Spleen (tissue), 11 donors: ENCODE measurements at regions not wholly inside any gene's neighbourhood (a gene's known extent, or its start where the extent isn't known, plus 50 kb on each side); places are given as distances from the start of the nearest gene placed in this dataset.

Experiments used
- DNase-seq: peaks from one replicate; pipeline ENCODE4 v3.0.0-alpha.2; 2020
- H3K27ac ChIP-seq, 8 donors: fragments of 200-600 bp; sonication (generic) in 7 of 8; 1 replicate in 4 of 8; 2 replicates in 4 of 8; pipeline versions ENCODE4 v1.5.0 to v1.8.0; 2016 to 2021; ENCODE audit warnings: inconsistent platforms in 4 of 8, mild to moderate bottlenecking in 4 of 8, moderate library complexity in 1 of 8
- H3K27me3 ChIP-seq, 7 donors: fragments of 200-600 bp; sonication (generic) in 6 of 7; replicated peaks in 1 of 7; 1 replicate in 4 of 7; 2 replicates in 3 of 7; pipeline versions ENCODE4 v1.5.0 to v1.8.0; 2016 to 2021; ENCODE audit warnings: inconsistent platforms in 3 of 7, mild to moderate bottlenecking in 1 of 7
- H3K36me3 ChIP-seq, 6 donors: fragments of 200-600 bp; sonication (generic) in 5 of 6; 1 replicate in 4 of 6; 2 replicates in 2 of 6; pipeline versions ENCODE4 v1.5.0 to v1.8.0; 2016 to 2021; ENCODE audit warnings: inconsistent platforms in 2 of 6
- H3K4me1 ChIP-seq, 6 donors: fragments of 200-600 bp; sonication (generic) in 5 of 6; 1 replicate in 3 of 6; 2 replicates in 3 of 6; pipeline versions ENCODE4 v1.5.0 to v1.8.0; 2016 to 2021; ENCODE audit warnings: inconsistent platforms in 3 of 6
- H3K4me3 ChIP-seq, 8 donors: fragments of 200-600 bp; sonication (generic) in 7 of 8; 1 replicate in 4 of 8; 2 replicates in 4 of 8; pipeline versions ENCODE4 v1.5.0 to v1.8.0; 2016 to 2021; ENCODE audit warnings: inconsistent platforms in 4 of 8, mild to moderate bottlenecking in 4 of 8, moderate library complexity in 2 of 8
- H3K9me3 ChIP-seq, 8 donors: fragments of 200-600 bp; sonication (generic) in 7 of 8; 1 replicate in 4 of 8; 2 replicates in 4 of 8; pipeline versions ENCODE4 v1.5.0 to v1.8.0; 2016 to 2021; ENCODE audit warnings: inconsistent platforms in 4 of 8
- CTCF ChIP-seq, 11 experiments: fragments of 200-600 bp in 7 of 11; fragments of 450-650 bp in 4 of 11; sonication (generic) in 4 of 11; IDR thresholded peaks in 8 of 11; conservative IDR thresholded peaks in 3 of 11; 1 replicate in 7 of 11; 2 replicates in 4 of 11; pipeline versions ENCODE4 v1.4.0 to v1.8.0; 2016 to 2021; ENCODE audit warnings: antibody characterized with exemption in 11 of 11, inconsistent platforms in 4 of 11, mild to moderate bottlenecking in 1 of 11
- POLR2A ChIP-seq, 3 donors: fragments of 450-650 bp; IDR thresholded peaks; one replicate each; pipeline ENCODE4 v1.5.1; 2017; ENCODE audit warnings: antibody characterized with exemption in 3 of 3, mild to moderate bottlenecking in 1 of 3
- POLR2AphosphoS5 ChIP-seq, 3 donors: sonication (generic); formaldehyde crosslinking; IDR thresholded peaks; one replicate each; pipeline ENCODE4 v1.5.1; 2017; ENCODE audit warnings: antibody characterized with exemption in 3 of 3
- WGBS, 5 donors: extraction: QIAGEN DNeasy Blood & Tissue Kit in 3 of 5; methylation state at CpG; one replicate each; pipeline versions ENCODE4 v1.1.5 to v1.1.7; 2013 to 2018; 5-methylcytosine and 5-hydroxymethylcytosine counted together
- intact Hi-C: fragments of 100-400 bp; cut with DNase I; formaldehyde crosslinking; loops from one replicate; pipeline ENCODE4 v1.15.0; 2023; ENCODE audit warnings: low total_unique reads
- donor health status: healthy with polysubstance abuse.
- donor health status: DM: no; HTN: no; CAD: no; lungs with moderate emphysema.
- donor health status: DM: no; HTN: no; CAD: no.
- donor health status: Bipolar disorder and iron deficiency.
- donor health status: healthy.
- donor health status: DM: no; HTN: no; CAD: no.
- donor health status: DM: yes; HTN: yes; CAD: no.

GRCh38 chr14:55898938-55899337, 219.3 kb upstream of the PELI2 start:
- 65 to 78% (median 67%) methylated on average over 1 of the region's 1 CpG for WGBS, 5 donors

GRCh38 chr14:55899531-55899930, 218.7 kb upstream of the PELI2 start:
- intact Hi-C loops: no loop called here

More at GRCh38 chr14:55898938-55899337, 219.3 kb upstream of the PELI2 start:
- Histone ChIP-seq H3K4me3 (no peak overlapping the region), H3K9me3 (no peaks in the 10 kb centered on the region), H3K27me3 (no peaks in the 10 kb centered on the region), H3K27ac (no peak overlapping the region), H3K36me3 (no peaks in the 10 kb centered on the region), H3K4me1 (no peaks in the 10 kb centered on the region)
- TF ChIP-seq CTCF (IDR thresholded peaks at IDR 0.05 in 8 of 11, conservative IDR thresholded peaks at IDR 0.05 in 3 of 11): no peak
- intact Hi-C loops: no loop called here
- no peak for DNase-seq

GRCh38 chr14:55900749-55901148, 217.5 kb upstream of the PELI2 start:
- no peaks in the 10 kb centered on the region for H3K4me1 ChIP-seq
- 81 to 97% (median 83%) methylated on average over 2 of the region's 2 CpGs for WGBS, 5 donors
- TF ChIP-seq POLR2AphosphoS5 (IDR thresholded peaks at IDR 0.05) (no peak), CTCF (IDR thresholded peaks at IDR 0.05 in 8 of 11, conservative IDR thresholded peaks at IDR 0.05 in 3 of 11) (no peak), POLR2A (IDR thresholded peaks at IDR 0.05) (no peak)

More at GRCh38 chr14:55899531-55899930, 218.7 kb upstream of the PELI2 start:
- no peak for DNase-seq
- TF ChIP-seq CTCF (IDR thresholded peaks at IDR 0.05 in 8 of 11, conservative IDR thresholded peaks at IDR 0.05 in 3 of 11) (no peak), POLR2AphosphoS5 (IDR thresholded peaks at IDR 0.05) (no peak), POLR2A (IDR thresholded peaks at IDR 0.05) (no peak)
- Histone ChIP-seq H3K36me3 (no peaks in the 10 kb centered on the region), H3K4me1 (no peaks in the 10 kb centered on the region), H3K27me3 (no peaks in the 10 kb centered on the region), H3K9me3 (no peaks in the 10 kb centered on the region), H3K27ac (no peak overlapping the region), H3K4me3 (no peak overlapping the region)
- 94 to 97% (median 96%) methylated on average over 4 of the region's 4 CpGs for WGBS, 5 donors

DNA sequence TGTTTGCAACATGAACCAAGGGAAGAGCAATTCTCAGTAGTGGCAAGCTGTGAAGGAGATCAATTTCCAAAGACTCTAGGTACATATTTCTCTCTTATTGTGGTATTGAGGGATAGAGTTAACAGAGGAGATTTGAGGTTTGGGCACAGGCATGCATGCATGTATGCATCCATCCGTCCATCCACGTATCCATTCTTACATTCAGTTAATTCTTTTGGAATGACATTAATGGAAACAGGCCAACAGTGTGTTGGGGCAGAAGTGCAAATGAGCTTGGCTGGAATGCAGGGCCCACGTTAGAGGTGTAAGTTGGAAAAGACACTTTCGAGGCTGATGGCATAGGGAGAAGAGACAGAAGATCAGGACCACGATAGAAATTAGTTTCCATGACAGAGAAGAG, 216.9 kb upstream of the PELI2 start:
- no peaks in the 10 kb centered on the region for H3K36me3 ChIP-seq
- 71 to 83% (median 80%) methylated on average over 5 of the region's 5 CpGs for WGBS, 5 donors
- DNase-seq: no peak
- H3K9me3 ChIP-seq: no peaks in the 10 kb centered on the region
- intact Hi-C loops: no loop called here
- H3K27me3 ChIP-seq: no peaks in the 10 kb centered on the region
- TF ChIP-seq POLR2A (IDR thresholded peaks at IDR 0.05) (no peak), POLR2AphosphoS5 (IDR thresholded peaks at IDR 0.05) (no peak), CTCF (IDR thresholded peaks at IDR 0.05 in 8 of 11, conservative IDR thresholded peaks at IDR 0.05 in 3 of 11) (no peak)
- H3K4me1 ChIP-seq: no peaks in the 10 kb centered on the region
- no peak overlapping the region for H3K4me3 ChIP-seq
- H3K27ac ChIP-seq: no peak overlapping the region

More at GRCh38 chr14:55900749-55901148, 217.5 kb upstream of the PELI2 start:
- Histone ChIP-seq H3K4me3 (no peak overlapping the region), H3K9me3 (no peaks in the 10 kb centered on the region), H3K27me3 (no peaks in the 10 kb centered on the region), H3K27ac (no peak overlapping the region), H3K36me3 (no peaks in the 10 kb centered on the region)
- intact Hi-C loops: no loop called here
- no peak for DNase-seq
